ENCODE measurements at regions not wholly inside any gene's neighbourhood (a gene's known extent, or its start where the extent isn't known, plus 50 kb on each side); places are given as distances from the start of the nearest gene placed in this dataset.
"Not testable (repeated sequence)": the region's sequence is repeated elsewhere in the genome, so short reads cannot be mapped to it uniquely, and the experiment has no call there.

DNA sequence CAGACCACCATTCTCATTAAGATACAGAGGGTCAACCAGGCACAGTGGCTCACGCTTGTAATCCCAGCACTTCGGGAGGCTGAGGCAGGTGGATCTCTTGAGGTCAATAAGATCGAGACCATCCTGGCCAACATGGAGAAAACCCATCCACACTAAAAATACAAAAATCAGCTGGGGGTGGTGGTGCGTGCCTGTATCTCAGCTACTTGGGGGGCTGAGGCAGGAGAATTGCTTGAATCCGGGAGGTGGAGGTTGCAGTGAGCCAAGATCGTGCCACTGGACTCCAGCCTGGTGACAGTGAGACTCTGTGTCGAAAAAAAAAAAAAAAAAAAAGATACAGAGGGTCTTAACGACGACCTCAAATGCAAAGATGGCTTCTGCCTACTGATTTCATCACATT is 320.4 kb downstream of the CYRIA start:
- TF ChIP-seq EZH2 (IDR thresholded peaks at IDR 0.05; ENCODE audit: low read depth, low read length, severe bottlenecking); HDAC6 (IDR thresholded peaks at IDR 0.05; ENCODE audit: low read depth, low read length); TBP (IDR thresholded peaks at IDR 0.05; ENCODE audit: low read depth, low read length); TCF12 (IDR thresholded peaks at IDR 0.05; ENCODE audit: low read depth, low read length): not testable (repeated sequence)

Measured in H1 (cell line).